NB4 (cell line): ENCODE measurements at regions not wholly inside any gene's neighbourhood (a gene's known extent, or its start where the extent isn't known, plus 50 kb on each side); places are given as distances from the start of the nearest gene placed in this dataset.

ENCODE experiments used
- CTCF ChIP-seq: IDR thresholded peaks from one replicate; pipeline ENCODE4 v1.5.1; 2012; ENCODE audit warnings: low read depth, low read length
- MYC ChIP-seq: IDR thresholded peaks from 2 replicates; pipeline ENCODE4 v1.6.1; 2011; ENCODE audit warnings: low read depth, low read length
- POLR2A ChIP-seq: IDR thresholded peaks from 2 replicates; pipeline ENCODE4 v1.6.1; 2011; ENCODE audit warnings: mild to moderate bottlenecking; ENCODE audit not compliant: insufficient read length; ENCODE audit errors: extremely low read depth

- TF ChIP-seq CTCF: no peak
- TF ChIP-seq POLR2A: no peak
- TF ChIP-seq MYC: no peak
Measured at GRCh38 chr12:68425998-68426397, 93.8 kb upstream of the MDM1 start.
